ENCODE measurements at regions not wholly inside any gene's neighbourhood (a gene's known extent, or its start where the extent isn't known, plus 50 kb on each side); places are given as distances from the start of the nearest gene placed in this dataset.
A peak's percentile ranks its signal among the peaks of the same experiment; 100 is the strongest.
"Not testable (repeated sequence)": the region's sequence is repeated elsewhere in the genome, so short reads cannot be mapped to it uniquely, and the experiment has no call there.

DNA sequence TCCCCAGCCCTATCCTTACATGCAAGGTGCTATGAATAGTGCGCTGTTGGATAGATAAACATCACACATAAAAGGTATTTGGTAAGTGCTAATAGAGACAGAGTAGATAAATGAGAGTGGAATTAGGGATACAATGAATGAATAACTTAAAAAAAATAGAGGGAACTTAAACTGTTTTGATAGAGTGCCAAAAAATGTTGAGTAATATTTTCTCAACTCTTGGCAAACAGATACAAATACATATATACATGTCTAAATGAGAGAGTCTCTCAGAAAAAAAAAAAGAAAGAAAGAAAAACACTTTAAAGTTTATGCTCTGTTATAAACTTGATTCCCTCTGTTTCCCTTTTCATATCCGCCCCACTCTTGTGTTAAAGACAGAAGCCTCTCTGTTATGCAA is 667.4 kb downstream of the ROBO2 start:
- no peak for DNase-seq

DNA sequence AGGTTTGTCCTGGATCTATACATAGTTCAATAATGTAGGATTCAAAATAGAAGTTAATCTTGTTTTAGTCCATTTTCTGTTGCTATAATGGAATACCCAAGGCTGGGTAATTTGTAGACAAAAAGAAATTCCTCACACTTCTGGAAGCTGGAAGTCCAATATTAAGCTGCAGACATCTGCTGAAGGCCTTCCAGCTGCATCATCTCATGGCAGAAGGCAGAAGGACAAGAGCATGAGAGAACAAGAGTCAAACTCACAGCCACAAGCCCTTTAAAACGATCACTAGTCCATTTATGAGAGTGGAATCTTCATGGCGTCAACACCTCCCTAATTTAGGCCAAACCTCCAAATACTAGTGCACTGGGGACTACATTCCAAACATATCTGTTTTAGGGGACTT is 669.3 kb downstream of the ROBO2 start:
- DNase-seq = no peak

DNA sequence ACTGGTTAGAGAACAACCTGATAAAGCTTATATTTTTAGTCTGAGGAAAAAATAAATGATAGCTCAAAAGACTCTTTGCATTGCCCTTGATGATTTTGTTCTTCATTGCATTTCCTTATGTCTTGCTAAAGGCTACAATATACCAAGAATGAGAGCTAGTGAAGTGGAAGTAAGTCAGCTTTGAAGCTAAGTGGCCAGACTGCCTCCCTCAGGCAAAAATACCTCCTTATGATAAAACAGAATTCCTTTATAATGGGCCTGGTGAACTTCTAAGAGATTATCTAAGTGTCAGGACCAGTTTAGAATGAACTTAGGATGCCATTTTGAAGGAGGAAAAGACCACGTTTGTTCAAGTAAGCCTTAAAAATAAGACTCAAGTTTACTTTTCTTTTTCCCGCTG is 678.4 kb downstream of the ROBO2 start:
- no peak for DNase-seq

DNA sequence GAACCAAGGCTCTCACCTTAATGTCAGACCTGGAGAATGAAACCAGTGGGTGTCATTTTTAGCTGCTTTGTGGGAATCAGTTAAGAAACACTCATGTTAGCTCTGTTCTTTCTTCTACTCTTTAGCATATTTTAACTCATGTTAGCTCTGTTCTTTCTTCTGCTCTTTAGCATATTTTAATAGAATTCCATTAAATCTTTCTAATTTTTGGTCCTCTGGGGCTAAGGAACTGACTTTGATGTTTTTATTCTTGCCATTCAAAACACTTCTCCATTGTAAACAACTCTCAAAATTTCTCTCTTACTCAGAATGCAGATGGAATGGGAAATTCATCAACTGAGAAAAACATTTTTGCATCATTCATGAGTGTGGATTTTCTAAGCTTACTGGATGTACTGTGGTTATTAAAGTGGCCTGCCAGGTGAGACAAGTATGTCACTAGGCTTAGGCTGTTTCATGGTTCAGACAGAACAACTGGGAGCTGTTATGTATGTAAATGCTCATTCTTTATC is 680.6 kb downstream of the ROBO2 start:
- no peak for DNase-seq

DNA sequence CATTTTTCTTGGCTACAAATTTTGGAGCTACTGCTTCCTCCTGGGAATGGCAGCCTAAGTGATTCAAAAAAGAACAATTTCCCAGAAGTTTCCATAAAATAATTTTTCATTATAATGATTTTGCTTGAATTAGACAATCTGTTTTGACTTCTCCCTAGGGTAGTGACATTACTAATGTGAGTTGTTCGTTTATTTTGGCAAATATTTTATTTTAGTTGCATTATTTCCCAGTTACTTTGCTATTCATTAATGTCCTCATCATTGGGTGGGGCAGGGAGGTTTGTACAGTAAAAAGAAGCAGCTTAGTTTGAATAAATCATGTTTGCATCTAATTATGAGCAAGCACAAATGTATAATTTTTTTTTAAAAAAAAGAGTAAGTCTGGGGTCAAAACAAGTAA is 686.6 kb downstream of the ROBO2 start:
- DNase-seq = no peak

DNA sequence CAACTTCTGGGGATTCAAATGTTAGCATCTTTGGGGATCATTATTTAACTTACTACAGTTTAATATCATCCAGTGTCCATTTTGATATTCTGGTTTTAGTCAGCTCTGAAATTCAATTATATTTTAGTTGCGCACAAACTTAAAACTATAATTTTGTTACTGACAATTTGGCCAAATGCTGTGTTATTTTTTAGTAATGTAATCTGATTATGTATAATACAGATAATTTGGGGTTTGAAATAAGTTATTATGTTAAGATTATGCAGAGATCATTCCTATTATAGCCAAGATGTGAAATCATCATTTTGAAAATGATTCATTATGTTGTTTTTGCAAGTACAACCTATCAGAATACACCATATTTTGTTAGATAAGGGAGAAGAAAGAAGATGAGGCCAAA is 706.1 kb downstream of the ROBO2 start:
- no peak for DNase-seq

DNA sequence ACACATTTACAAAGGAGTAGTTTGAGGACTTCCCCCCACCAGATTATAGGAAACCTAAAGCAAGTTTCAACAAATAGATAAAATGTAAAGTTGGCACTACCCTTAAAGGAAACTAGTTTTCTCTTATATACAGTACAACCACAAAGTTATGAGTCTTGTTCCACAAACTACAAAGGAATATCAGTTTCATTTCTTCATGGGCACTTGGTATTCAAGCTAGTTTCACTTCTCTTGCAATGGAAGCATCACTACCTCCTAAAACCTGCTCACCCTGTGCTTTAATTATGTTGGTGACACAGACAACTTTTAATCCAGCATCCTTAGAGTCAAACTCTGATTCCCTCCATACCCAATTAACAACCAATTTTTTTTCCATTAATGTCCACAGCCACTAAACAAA is 707.0 kb downstream of the ROBO2 start:
- DNase-seq = no peak

DNA sequence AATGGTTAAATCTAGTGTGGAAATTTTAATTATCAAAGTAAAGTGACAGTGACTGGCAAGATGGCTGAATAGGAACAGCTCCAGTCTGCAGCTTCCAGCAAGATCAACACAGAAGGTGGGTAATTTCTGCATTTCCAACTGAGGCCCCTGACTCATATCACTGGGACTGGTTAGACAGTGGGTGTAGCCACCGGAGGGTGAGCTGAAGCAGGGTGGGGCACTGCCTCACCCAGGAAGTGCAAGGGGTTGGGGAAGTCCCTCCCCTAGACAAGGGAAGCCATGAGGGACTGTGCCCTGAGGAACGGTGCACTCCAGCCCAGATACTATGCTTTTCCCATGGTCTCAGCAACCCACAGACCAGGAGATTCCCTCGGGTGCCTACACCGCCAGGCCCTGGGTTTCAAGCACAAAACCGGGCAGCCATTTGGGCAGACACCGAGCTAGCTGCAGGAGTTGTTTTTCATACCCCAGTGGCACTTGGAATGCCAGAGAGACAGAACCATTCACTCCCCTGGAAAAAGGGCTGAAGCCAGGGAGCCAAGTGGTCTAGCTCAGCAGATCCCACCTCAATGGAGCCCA is 716.6 kb downstream of the ROBO2 start:
- DNase-seq = not testable (repeated sequence)

DNA sequence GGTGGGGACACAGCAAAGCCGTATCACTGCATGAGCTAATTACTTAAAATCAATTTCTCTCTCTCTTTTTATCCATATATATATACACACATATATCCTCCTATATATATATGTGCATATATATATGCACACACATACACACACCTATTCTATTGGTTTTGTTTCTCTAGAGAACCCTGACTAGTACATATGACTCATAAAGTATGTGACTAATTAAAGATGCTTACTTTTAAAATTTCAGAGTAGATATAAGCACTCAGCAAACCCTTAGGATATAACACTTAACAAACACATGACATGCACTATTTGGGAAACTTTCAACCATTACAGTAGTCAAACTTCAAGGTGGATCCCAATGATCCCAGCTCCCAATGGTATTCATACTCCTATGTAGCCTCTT is 732.6 kb downstream of the ROBO2 start:
- DNase-seq = no peak

DNA sequence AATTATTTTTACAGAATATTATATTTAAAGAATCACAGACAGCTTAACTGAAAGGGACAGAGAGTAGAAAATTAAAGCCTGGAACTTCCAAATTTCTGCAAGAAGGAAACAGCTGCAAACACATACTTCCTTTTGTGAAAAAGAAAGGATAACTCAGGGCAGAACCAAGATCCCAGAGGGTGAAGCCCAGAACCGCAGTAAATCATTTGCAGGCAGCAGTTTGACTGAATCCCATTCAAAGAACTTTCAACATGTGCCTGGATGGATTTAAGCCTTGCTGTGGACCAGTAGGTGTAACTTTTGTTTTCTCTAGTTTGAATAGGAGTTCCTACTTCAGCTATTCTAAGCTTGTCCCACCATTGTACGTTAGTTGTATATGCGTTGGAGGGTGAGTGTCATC is 733.2 kb downstream of the ROBO2 start:
- no peak for DNase-seq

DNA sequence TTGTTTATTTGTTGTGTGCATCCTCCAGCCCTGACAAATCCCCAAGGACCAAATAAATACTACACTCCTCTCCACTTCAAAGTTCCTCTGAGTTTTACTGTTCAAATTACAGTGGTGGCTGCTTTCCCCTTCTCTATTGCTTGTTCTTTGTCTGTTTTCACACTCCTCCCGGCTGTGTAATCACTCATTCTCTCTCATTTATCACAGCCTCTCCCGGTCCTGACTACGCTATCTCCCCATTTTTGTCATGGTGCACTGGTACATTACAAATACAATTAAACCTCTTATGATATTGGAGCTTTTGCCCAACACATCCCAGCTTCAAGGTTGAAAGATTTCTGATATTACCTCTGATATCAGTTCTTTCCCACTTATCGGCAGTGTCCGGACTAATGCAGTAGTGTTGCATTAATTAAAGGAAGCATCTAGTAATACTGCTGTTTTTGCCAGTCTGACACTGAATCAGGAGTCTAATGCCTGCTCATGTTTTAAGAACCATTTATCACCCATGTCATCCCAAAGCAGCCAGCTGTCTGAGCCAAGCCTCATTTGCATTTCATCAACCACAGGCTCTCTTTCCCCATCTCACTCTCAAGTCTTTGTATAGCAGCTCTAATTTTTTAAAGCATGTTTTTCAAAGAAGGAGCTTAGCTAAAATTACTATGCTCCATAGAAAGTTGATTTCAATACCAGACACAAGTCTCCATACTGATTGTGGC is 740.5 kb downstream of the ROBO2 start:
- DNase-seq = no peak

DNA sequence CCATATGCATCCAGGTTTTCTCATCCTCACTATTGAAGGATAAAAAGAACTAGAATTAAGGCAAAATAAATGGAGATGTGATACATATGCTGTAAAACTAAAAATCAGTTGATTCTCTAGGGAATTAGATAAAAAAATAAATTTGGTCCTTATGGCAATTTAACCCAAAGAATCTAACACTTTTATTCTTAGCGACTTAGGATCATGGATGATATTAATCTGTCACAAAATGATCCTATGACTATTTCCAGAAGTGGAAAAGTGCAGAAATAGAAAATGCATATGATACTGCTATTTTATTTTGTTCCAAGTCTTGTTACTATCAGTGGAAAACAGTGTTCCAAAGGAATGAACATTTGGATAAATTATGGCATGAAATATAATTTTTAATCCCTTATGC is 746.3 kb downstream of the ROBO2 start:
- no peak for DNase-seq

DNA sequence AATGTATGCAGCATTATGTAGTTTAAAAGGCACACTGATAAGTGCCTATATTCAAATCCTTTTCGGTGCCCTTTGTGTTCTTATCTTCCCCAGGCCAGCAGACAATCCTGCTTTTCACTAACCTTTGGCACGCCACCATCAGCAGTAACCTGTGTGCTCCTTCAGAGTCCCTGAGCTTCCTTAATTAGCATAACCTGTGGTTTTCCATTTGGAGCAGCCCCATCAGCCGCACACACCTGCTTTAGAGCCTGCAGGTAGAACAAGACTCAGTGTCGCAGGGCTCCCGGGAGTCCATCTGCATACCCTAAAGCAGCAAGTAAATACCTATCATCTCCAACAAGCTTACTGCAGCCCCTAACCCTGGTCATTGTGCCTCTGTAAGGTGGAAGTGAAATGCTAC is 755.1 kb downstream of the ROBO2 start:
- DNase-seq = no peak

DNA sequence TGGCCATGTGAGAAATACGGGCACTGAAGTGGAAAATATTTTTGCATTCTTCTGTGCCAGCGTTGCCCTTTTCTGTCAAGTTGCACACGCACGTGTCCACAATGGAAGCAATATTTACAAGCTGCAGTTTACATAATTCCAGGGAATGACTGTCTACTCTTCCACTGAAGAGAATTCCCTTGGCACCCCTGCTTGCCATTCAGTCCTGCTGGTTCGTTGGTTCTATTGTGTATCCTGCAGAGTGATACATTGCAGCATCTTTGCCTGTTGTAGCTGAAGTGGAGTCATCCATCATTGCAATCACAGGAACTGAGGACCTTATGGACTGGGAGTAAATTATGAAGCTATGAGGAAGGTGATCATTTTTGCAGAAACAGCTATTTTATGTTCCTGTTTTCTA is 759.4 kb downstream of the ROBO2 start:
- DNase-seq = no peak

DNA sequence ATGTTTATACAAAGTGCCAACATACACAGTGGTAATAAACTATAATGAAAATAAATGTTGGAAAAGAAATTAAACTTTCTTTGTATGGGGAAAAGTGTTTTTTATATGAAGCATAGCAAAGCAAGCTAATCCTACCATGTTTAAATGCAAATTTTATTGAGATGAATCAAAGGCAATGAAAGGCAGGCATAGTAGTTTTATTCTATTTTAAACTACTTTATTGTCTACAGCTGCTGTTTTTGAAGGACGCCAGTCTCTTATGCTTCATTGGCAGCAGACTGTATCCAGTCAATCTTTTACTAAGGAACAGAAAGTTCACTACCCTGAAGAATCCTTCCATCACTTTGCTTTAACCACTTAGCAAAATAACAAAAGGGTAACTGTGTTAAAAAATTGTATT is 761.0 kb downstream of the ROBO2 start:
- DNase-seq = no peak

DNA sequence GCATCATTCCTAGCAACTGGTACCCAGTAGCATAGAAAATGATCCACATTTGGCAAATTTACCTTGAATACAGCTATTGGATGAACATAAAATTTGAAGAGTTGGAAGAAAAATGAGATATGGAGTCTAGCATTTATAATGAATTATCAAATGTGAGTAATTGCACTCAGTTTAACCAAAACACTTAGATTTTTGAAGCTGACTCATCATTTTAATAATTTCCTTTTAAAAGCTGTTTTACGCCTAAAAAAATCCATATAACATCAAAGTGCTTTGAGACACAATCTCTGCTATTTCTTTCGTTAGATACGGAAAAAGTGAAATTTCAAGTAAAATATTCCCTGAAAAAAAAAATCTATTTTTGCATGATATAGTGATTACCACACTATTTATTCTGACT is 767.4 kb downstream of the ROBO2 start:
- DNase-seq = no peak

DNA sequence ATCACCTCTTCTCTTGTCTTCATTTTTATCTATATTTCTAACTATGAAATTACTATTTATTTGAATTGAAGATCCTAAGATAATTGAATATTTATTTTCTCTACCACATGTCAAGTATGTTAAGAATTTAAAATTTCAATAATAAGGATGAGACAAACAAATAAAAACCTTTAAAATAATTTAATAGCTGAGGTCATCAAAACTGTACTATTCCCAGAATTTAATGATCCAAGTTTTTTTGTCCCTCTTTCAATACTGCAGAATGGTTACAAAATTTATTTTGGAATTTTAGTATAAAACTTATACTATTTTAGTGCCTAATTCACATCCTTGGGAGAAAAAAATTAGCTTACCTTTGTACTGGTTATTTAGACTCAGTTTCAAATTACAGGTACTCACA is 774.9 kb downstream of the ROBO2 start:
- DNase-seq = no peak

DNA sequence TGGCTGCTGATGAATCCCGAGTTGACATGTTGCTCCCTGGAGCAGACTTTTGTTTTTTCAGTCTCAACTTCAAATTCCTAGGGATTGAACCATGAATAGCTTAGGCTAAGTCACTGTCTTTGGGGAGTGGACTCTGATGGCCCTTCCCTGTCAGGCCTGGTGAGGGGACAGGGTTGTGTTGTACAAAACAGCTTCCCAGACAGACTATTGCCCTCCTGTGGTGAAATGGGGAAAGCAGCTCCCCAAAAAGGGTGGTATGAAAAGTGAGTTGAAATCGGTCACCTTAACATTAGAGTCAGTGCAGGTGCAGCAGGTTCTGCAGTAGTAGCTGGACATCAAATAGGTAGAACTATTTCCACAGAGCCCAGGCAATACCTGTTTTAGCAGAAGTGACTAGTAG is 775.6 kb downstream of the ROBO2 start:
- no peak for DNase-seq

DNA sequence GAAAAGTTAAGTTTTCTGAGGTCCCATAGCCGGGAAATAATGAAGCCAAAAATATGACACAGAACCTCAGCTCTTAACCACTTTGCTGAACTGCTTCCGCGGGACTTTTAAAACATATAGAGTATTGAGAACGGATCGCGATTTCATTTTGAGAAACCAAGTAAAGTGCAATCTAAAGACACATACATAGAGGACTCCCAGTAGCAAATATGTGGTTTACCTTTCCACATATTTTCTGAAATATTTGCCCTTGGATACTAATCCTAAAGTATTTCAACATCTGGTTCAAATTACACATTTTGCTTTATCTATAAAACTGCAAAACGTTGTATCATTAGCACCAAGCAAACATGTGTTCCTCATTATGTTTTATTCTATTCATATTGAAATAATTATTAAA is 776.5 kb downstream of the ROBO2 start:
- DNase-seq = no peak

DNA sequence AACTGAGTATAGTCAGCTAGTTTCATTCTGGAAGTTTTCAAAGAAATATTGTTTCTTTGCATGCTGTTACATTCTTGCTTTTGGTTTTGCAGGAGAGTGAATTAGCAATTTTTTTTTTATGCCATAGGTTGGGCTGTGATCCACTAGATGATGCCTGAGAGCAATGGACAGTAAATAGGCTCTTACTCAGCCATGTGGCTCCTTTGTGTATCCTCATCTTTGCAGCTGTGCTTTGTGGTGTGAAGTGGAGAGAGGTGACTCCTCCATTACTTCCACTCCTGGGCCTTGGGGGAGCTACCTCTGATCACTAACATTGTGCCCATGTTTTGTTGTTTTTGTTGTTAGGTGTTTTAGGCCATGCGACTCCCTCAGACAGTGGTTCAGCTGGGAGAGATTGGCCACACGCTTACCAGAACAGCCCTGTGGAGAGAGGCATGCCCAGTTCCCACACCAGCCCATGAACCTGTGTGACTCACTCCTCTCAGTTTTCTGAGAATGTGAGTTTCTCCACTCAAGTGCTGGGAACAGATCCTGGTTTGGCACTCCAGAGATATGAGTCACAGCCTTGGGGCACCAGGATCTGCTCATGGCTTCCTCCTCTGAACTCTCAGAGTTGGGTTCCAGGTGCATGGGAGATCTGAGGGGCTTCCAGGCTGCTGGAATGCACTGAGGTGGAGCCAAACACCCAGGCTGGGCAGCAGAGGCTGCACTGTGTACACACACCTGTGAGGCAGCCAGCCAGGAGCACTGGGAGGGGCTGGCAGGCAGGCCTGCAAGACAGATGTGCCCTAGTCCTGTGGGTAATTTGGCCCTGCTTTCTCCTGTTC is 785.3 kb downstream of the ROBO2 start:
- DNase-seq = peak; percentile 8

DNA sequence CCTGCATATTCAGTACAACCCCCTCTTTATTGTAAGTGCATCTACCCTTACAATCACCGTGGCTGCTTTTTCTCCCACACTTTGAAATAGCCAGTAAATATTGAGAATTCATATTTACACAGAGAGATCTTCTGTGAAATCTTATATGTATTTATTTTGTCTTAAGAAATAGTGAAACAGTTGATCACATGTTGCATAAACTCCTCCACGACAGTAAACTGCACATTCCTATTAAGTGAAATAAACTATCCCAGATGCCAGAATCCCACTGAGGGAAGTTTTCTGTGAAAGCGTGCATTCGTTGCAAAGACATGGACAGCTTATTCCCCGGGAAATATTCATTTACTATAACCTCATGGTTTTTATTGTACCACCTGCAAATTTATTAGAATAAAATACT is 796.0 kb downstream of the ROBO2 start:
- DNase-seq = no peak

DNA sequence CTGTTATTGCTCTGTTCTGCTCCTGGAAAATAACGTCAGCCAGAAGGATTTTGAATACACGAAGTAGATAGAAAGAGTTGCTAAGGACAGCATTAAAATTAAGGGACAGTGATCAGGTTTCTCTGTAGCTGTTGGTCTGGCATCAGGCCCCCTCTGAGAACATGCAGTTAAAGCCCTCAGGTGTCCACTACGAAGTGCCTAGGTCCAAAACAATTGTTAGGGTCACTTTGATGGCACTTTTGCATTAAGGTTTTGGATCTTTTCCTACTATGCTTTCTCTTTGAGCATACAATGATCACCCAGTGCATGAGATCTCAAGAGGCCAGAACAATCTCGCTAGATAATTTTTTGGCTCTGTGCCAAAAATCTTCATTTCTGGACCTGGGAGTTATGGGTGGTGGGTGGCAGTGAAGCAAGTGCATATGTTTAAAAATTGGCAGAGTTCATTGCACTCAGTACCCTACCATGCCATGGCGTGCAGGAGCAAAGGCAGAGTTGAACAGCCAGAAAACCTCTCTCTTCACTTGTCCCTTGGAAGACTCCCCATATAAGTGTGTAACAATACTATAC is 797.6 kb downstream of the ROBO2 start:
- DNase-seq = no peak

DNA sequence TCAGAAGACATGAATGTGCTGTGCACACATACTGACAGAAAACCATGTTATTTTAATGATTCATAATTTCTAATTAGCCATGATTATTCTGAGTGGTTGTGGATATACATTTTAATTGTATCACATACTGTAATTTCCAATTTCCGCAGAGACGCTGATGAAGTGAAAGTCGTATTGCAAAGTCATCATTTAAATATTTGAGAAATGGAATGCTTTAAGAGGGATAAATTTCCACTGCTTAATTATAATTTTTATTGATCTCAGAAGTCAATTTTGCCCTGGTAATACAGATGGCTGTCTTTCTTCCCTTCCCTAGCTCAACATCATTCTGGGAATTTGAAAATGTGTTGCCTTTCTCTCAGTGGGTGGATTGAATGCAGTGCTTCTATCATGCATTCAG is 819.3 kb downstream of the ROBO2 start:
- DNase-seq = no peak

DNA sequence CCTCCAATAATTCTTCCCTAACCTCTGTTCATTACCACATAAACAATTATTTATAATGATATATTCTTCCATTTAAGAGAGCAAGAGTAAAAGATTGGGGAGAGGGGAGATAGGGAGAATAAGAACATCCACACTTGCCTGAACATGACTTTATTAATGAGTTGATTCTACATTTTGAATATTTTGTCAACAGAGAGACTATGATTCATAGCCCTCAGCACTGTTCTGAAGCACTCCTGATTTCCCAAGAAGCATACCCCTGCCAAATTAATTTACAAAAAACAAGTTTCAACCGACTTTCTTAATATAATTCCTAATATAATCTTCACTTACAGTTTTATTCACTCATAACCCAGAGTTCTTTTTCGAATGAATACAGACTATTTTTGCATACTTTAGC is 828.8 kb downstream of the ROBO2 start:
- no peak for DNase-seq

All from 8988T (cell line).